ENCODE measurements at regions not wholly inside any gene's neighbourhood (a gene's known extent, or its start where the extent isn't known, plus 50 kb on each side); places are given as distances from the start of the nearest gene placed in this dataset.

DNA sequence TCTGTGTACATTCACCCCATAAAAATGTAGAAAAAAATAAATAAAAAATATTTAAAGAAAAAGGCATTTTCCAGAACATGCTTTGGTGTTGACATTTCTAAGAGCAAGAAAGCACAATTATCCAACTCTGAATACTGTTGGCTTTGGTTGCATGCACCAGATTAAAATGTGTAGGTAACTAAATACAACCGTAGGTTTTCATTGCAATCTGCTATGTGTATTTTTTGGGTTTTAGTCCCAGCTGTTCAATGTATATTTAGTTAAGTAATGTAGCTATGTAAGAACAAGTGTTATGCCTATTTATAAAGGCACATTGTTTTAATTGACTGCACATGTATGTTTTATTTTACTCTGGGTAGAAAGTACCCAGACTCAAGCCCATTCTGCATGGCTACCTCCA lies 108.1 kb upstream of the PAQR3 start:
- Histone ChIP-seq H3K27ac (ENCODE audit: low read depth, low read length, poor library complexity, severe bottlenecking) (no peak overlapping the region), H3K4me3 (ENCODE audit: low read depth, low read length, poor library complexity, severe bottlenecking) (no peak overlapping the region), H4K20me1 (ENCODE audit: insufficient read depth, low read length) (no peaks in the 10 kb centered on the region), H3K9me2 (ENCODE audit: insufficient read depth, low read length) (no peaks in the 10 kb centered on the region), H3K4me2 (ENCODE audit: low read length) (no peak overlapping the region), H3K9me3 (ENCODE audit: low read length) (no peaks in the 10 kb centered on the region), H3K36me3 (ENCODE audit: insufficient read depth, low read length) (no peaks in the 10 kb centered on the region), H3K4me1 (ENCODE audit: insufficient read depth, low read length, poor library complexity, severe bottlenecking) (no peaks in the 10 kb centered on the region), H3K79me2 (ENCODE audit: insufficient read depth, low read depth, low read length) (no peaks in the 10 kb centered on the region), H2AFZ (ENCODE audit: low read length) (no peak overlapping the region)
- ChIA-PET CTCF (ENCODE audit: unreplicated experiment) (no interaction called here), POLR2A (interaction anchor here (0.7 to 1.3 kb wide), 3 partner anchors 18 to 1016 kb away, joined by 3 to 4 read pairs (median 3); no protein-coding TSS in a partner anchor)
- TF ChIP-seq, protein P1, sequence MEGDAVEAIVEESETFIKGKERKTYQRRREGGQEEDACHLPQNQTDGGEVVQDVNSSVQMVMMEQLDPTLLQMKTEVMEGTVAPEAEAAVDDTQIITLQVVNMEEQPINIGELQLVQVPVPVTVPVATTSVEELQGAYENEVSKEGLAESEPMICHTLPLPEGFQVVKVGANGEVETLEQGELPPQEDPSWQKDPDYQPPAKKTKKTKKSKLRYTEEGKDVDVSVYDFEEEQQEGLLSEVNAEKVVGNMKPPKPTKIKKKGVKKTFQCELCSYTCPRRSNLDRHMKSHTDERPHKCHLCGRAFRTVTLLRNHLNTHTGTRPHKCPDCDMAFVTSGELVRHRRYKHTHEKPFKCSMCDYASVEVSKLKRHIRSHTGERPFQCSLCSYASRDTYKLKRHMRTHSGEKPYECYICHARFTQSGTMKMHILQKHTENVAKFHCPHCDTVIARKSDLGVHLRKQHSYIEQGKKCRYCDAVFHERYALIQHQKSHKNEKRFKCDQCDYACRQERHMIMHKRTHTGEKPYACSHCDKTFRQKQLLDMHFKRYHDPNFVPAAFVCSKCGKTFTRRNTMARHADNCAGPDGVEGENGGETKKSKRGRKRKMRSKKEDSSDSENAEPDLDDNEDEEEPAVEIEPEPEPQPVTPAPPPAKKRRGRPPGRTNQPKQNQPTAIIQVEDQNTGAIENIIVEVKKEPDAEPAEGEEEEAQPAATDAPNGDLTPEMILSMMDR (conservative IDR thresholded peaks at IDR 0.05; ENCODE audit: low read length): no peak
- no peak for TF ChIP-seq EZH2phosphoT487 (IDR thresholded peaks at IDR 0.05; ENCODE audit: borderline replicate concordance, low read depth, low read length)
- BruUV-seq (replicated peaks): no TSS peak
- intact Hi-C loops (cut with micrococcal nuclease; ENCODE audit: unreplicated experiment): no loop called here
- DNase-seq (ENCODE audit: low spot score): no peak

- Histone ChIP-seq H4K20me1 (ENCODE audit: insufficient read depth, low read length) (no peaks in the 10 kb centered on the region), H3K9me2 (ENCODE audit: insufficient read depth, low read length) (no peaks in the 10 kb centered on the region), H2AFZ (ENCODE audit: low read length) (no peak overlapping the region), H3K79me2 (ENCODE audit: insufficient read depth, low read depth, low read length) (no peaks in the 10 kb centered on the region), H3K9me3 (ENCODE audit: low read length) (no peaks in the 10 kb centered on the region), H3K4me1 (ENCODE audit: insufficient read depth, low read length, poor library complexity, severe bottlenecking) (no peaks in the 10 kb centered on the region), H3K4me3 (ENCODE audit: low read depth, low read length, poor library complexity, severe bottlenecking) (no peak overlapping the region), H3K27ac (ENCODE audit: low read depth, low read length, poor library complexity, severe bottlenecking) (no peak overlapping the region), H3K4me2 (ENCODE audit: low read length) (no peak overlapping the region), H3K36me3 (ENCODE audit: insufficient read depth, low read length) (no peaks in the 10 kb centered on the region)
- no TSS peak for BruUV-seq (replicated peaks)
- intact Hi-C loops (cut with micrococcal nuclease; ENCODE audit: unreplicated experiment): no loop called here
- ChIA-PET POLR2A (interaction anchor here (1.3 kb wide), 1 partner anchor 19 kb away, joined by 3 read pairs; no protein-coding TSS in a partner anchor), CTCF (ENCODE audit: unreplicated experiment) (no interaction called here)
- TF ChIP-seq EZH2phosphoT487 (IDR thresholded peaks at IDR 0.05; ENCODE audit: borderline replicate concordance, low read depth, low read length): no peak
- TF ChIP-seq, protein P1 (conservative IDR thresholded peaks at IDR 0.05; ENCODE audit: low read length): no peak
- no peak for DNase-seq (ENCODE audit: low spot score)
Measured at GRCh38 chr4:79046016-79046592, 106.9 kb upstream of the PAQR3 start.

- intact Hi-C loops (cut with micrococcal nuclease; ENCODE audit: unreplicated experiment): no loop called here
- H3K79me2 ChIP-seq (ENCODE audit: insufficient read depth, low read depth, low read length): no peaks in the 10 kb centered on the region
- H3K9me3 ChIP-seq (ENCODE audit: low read length): no peaks in the 10 kb centered on the region
- no peak overlapping the region for H2AFZ ChIP-seq (ENCODE audit: low read length)
- no peak overlapping the region for H3K27ac ChIP-seq (ENCODE audit: low read depth, low read length, poor library complexity, severe bottlenecking)
- BruUV-seq (replicated peaks): no TSS peak
- H3K4me2 ChIP-seq (ENCODE audit: low read length): no peak overlapping the region
- H3K9me2 ChIP-seq (ENCODE audit: insufficient read depth, low read length): no peaks in the 10 kb centered on the region
- no peak overlapping the region for H3K4me3 ChIP-seq (ENCODE audit: low read depth, low read length, poor library complexity, severe bottlenecking)
- ChIA-PET POLR2A (interaction anchor here (0.5 kb wide), 1 partner anchor 11 kb away, joined by 3 read pairs; no protein-coding TSS in a partner anchor), CTCF (ENCODE audit: unreplicated experiment) (no interaction called here)
- TF ChIP-seq, protein P1 (conservative IDR thresholded peaks at IDR 0.05; ENCODE audit: low read length): no peak
- no peak for TF ChIP-seq EZH2phosphoT487 (IDR thresholded peaks at IDR 0.05; ENCODE audit: borderline replicate concordance, low read depth, low read length)
- no peaks in the 10 kb centered on the region for H3K36me3 ChIP-seq (ENCODE audit: insufficient read depth, low read length)
- H3K4me1 ChIP-seq (ENCODE audit: insufficient read depth, low read length, poor library complexity, severe bottlenecking): no peaks in the 10 kb centered on the region
- no peak for DNase-seq (ENCODE audit: low spot score)
- no peaks in the 10 kb centered on the region for H4K20me1 ChIP-seq (ENCODE audit: insufficient read depth, low read length)
Measured at GRCh38 chr4:79044141-79044659, 105.0 kb upstream of the PAQR3 start.

All from OCI-LY7 (cell line).